ENCODE measurements at regions not wholly inside any gene's neighbourhood (a gene's known extent, or its start where the extent isn't known, plus 50 kb on each side); places are given as distances from the start of the nearest gene placed in this dataset.
A peak's percentile ranks its signal among the peaks of the same experiment; 100 is the strongest.

DNA sequence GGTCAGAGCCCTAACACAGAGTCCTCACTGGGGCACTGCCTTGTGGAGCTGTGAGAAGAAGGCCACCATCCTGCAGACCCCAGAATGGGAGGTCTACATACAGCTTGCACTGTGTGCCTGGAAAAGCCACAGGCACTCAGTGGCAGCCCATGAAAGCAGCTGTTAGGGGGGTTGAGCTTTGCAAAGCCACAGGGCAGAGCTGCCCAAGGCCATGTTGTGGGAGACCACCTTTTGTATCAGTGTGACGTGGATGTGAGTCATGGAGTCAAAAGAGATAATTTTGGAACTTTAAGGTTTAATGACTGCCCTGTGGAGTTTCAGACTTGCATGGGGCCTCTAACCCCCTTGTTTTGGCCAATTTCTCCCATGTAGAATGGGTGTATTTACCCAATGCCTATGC lies 52.9 kb upstream of the TPRG1 start:
- DNase-seq, result no peak

DNA sequence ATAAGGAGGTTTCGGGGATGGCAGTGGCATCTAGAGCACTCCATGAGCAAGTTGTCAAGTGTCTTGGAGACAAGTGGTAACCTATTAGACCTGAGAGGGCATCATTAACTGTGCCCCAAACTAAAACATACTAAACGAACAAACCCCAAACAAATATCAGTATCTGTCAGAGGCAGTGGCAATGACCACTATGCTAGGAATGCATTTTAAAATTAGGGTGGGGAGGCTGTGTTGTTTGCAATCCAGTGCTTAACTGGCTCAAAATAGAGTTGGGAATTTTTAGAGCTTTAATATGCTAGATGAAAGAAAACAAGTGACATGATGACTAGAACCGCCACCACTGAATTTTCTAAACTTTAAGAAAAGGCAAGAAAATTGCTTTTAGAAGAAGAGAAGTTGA lies 51.8 kb upstream of the TPRG1 start:
- DNase-seq, result no peak

DNA sequence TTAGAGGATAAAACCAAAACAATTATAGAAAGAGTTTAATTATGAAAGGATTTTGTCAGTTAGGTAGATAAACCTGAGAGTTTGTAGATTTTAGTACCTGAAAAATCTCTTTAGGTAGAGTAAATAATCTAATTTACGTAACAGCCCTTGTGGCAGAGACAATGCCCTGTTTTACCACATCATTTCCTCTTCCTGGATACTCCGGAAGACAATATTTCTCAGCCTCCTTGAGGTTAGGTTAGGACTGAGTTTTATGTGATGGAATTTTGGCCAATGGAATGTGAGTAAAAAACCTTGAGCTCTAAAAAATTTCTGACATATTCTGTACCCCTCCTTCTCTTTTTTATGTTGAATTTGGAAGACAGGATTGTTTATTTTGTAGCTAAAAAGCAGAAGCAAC lies 50.7 kb upstream of the TPRG1 start:
- DNase-seq, result peak in 3 of 4 experiments; percentile 23 to 45 (median 36)

Data from suppressor macrophage (primary cell).